ENCODE measurements at regions not wholly inside any gene's neighbourhood (a gene's known extent, or its start where the extent isn't known, plus 50 kb on each side); places are given as distances from the start of the nearest gene placed in this dataset.

- TF ChIP-seq CTCF (IDR thresholded peaks at IDR 0.05) (no peak), POLR2AphosphoS5 (IDR thresholded peaks at IDR 0.05) (no peak)
Observed at GRCh38 chr4:128572778-128573241, 236.7 kb upstream of the JADE1 start.
